ENCODE measurements at regions not wholly inside any gene's neighbourhood (a gene's known extent, or its start where the extent isn't known, plus 50 kb on each side); places are given as distances from the start of the nearest gene placed in this dataset.
A peak's percentile ranks its signal among the peaks of the same experiment; 100 is the strongest.
"Not testable (repeated sequence)": the region's sequence is repeated elsewhere in the genome, so short reads cannot be mapped to it uniquely, and the experiment has no call there.

DNA sequence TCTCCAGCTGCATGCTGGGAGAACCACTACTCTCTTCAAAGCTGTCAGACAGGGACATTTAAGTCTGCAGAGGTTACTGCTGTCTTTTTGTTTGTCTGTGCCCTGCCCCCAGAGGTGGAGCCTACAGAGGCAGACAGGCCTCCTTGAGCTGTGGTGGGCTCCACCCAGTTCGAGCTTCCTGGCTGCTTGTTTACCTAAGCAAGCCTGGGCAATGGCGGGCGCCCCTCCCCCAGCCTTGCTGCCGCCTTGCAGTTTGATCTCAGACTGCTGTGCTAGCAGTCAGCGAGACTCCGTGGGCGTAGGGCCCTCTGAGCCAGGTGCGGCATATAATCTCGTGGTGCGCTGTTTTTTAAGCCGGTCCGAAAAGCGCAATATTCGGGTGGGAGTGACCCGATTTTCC, 215.0 kb downstream of the STIM2 start:
- not testable (repeated sequence) for DNase-seq (ENCODE audit: low read depth in 4 of 4, low spot score in 3 of 4)

DNA sequence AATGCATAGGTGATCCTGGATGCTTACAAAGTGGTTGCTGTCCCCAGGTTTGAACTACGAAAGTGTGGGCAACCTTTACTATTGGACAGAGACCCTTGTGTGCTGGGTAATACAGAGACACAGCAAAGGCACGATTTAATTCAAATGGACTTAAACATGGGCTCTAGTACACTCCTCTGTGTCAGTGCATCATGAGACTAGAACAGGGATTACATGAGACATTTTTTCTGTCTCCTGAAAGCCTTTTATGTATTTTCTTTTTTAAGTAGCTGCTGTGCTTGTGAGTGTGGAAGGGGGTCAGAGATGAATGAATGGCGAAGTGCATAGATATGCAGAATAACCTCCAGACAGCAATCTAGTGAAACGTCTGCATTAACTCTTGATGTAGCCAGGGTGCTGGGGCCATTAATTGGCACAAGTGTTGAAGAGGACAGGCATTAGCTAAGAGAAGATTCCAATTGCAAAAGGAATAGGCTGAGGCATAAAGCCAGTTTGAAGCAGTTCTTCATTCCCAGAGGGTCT, 218.4 kb downstream of the STIM2 start:
- no peak for DNase-seq (ENCODE audit: low read depth in 4 of 4, low spot score in 3 of 4)

DNA sequence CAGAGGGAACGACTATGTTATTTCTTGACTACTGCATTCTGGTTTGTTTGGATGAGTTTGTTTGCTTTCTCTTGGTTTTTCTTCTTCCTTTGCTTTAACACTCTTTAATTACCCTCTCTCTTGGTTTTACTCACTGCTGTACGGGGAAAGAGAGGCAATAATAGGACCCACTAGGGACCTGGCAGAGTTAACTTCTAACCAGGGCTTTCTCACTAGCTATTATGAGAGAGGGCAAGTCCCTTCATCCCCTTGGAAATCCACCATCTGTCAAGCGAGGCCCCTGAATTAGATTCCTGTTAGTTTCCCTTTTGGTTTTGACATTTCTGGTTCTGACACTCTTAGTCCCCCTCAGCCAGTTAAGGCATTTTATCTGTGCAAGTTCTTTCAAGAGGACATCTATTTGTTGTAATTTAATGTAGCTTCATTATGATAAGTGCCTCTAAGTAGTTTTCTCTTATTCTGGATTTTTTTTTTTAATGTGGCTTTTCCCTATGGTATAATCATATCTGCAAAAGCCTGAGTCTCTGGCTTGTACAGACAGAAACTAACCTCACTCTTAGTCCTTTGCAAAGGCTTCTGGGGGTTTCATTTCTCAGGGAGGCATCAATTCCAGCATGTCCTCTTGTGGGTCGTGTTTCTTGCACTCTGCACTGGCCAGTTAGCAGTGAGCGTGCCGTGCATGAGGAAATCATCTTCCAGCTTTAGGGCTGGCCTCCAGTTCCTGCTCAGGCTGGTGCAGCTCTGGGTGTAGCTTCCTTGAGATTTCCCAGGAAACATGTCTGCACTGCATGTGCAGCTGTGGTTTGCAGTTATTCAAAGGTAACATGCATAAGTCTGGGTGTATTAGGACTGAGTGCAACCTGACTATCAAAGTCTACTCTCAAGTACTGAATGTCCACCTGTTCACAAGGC, 221.3 kb downstream of the STIM2 start:
- DNase-seq (ENCODE audit: low read depth in 4 of 4, low spot score in 3 of 4) = no peak

- DNase-seq (ENCODE audit: low read depth in 4 of 4, low spot score in 3 of 4) = no peak
These were observed 222.1 kb downstream of the STIM2 start for GRCh38 chr4:27082776-27083175.

- peak in 1 of 4 donors; percentile 14 for DNase-seq (ENCODE audit: low read depth in 4 of 4, low spot score in 3 of 4)
These were observed 224.2 kb downstream of the STIM2 start for GRCh38 chr4:27084685-27085361.

- no peak for DNase-seq (ENCODE audit: low read depth in 4 of 4, low spot score in 3 of 4)
These were observed 224.8 kb downstream of the STIM2 start for GRCh38 chr4:27085396-27085795.

- no peak for DNase-seq (ENCODE audit: low read depth in 4 of 4, low spot score in 3 of 4)
These were observed 226.8 kb downstream of the STIM2 start for GRCh38 chr4:27087306-27088045.

DNA sequence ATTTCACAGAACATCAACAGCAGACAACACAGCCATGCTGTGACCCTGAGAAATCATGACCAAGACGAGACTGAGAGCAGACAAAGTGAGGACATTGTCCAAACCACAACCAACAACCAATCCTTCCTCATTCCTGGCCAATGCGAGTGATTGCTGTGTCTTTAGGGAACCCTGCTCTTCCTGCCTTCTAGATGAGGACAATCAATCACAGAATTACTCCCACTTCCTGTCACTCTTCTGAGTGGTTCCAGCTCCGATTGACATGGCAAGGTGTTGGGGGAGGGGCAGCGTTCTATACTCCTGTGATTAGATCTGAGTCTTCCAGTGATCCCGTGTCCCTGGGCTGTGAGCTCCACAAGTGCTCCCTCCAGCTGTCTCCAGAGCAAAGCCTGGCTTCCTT, 227.8 kb downstream of the STIM2 start:
- no peak for DNase-seq (ENCODE audit: low read depth in 4 of 4, low spot score in 3 of 4)

- DNase-seq (ENCODE audit: low read depth in 4 of 4, low spot score in 3 of 4) = no peak
These were observed 228.5 kb downstream of the STIM2 start for GRCh38 chr4:27089186-27089585.

DNA sequence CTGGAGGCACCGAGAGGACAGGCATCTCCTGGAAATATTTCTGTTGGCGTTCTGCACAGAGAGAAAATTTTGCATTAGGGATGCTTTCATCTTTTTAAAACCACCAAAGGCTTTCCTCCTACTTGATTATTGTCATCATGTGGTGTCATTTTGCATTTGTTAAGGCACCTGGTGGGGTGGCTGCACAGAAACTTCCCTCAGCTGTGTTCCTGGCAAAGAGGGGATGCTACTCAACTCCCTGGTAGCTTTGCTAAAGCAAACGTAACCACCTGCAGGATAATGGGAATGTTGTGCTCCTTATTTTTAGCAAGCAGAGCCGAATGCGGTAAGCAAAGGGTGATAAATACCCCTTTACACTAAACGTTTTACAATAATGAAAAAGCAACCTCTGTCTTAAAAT, 229.8 kb downstream of the STIM2 start:
- DNase-seq (ENCODE audit: low read depth in 4 of 4, low spot score in 3 of 4) = no peak

DNA sequence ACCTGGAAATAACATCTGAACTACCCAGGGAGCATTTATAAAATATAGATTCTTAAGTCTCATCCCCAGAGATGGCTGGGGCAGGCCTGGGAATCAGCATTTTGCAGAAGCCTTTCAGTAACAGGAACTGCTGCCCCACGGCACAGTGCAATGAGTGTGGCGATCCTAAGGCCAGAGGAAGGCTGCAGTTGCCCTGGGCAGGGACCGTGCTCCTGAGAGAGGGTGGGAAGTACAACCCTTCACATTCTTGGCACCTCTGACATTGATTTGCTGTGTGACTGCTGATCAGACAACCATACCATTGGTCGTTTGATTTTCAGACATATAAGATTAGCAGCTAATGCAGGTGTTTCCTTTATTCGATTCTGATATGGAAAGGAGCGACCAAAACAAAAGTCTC, 233.6 kb downstream of the STIM2 start:
- no peak for DNase-seq (ENCODE audit: low read depth in 4 of 4, low spot score in 3 of 4)

DNA sequence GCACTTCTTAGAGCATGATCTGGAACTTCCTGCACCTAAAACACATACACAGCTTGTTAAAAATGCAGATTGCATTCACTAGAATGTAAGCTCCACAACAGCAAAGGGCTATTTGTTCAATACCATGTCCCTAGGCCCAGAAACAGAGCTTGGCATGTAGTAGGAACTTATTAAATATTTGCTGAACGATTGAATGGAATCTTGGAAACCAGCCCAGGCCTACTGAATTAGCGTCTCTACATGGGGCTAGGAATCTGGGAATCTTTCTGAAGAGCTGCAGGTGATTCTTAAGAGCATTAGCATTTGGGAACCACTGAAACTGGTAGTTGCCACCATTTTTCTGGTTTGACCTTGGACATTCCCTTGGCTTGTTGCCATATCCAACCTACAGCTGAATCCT, 234.1 kb downstream of the STIM2 start:
- no peak for DNase-seq (ENCODE audit: low read depth in 4 of 4, low spot score in 3 of 4)

DNA sequence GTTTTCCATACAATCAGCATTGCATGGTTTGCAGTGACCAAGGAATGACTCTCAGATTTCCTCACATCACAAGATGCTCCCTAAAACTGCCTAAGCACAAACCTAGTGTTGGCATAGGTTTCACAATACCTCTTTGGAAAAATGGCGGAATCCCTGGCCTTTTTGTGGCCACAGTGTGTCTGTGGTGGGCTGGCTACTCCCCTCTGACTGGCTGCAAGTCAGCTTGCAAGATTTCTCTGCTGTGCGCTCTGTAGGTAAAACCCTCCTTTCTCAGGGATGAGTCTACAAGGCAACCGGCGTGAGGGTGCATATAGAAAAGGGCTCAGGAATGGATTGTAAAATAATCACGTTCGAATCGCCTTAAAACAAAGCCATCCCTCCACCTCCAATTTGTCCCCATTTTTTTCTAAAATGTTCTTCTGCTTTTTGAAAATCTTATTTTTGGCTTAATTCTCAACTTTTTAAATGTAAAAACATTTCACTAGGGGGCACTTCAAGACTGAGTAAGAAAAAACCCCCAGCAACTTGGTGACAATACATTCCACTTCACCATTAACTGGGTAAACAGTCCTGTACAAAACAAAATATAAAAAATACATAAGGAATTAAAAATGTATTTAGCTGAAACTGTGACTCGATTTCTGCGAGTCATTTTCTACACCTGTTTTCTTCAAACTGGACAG, 235.6 kb downstream of the STIM2 start:
- DNase-seq (ENCODE audit: low read depth in 4 of 4, low spot score in 3 of 4) = no peak

DNA sequence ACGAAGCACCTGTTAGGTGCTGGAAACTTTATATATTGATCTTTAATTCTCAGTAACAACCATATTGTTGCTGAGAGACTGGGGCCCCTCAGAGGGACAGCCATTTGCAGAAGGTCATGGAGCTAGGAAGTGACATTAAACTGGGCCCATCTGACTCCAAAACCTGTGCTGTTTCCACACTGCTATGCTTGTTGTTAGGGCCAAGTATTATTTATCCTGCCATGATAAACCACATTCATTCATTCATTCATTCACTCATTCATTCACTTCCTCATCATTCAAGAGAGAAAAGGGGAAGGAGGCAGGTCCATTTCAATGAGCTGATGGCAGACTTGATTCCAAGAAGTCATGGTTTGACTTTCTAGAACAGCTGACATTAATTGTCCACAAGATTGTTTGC, 237.4 kb downstream of the STIM2 start:
- DNase-seq (ENCODE audit: low read depth in 4 of 4, low spot score in 3 of 4) = no peak

GRCh38 chr4:27100713-27101112, 240.1 kb downstream of the STIM2 start:
- DNase-seq (ENCODE audit: low read depth in 4 of 4, low spot score in 3 of 4) = no peak

DNA sequence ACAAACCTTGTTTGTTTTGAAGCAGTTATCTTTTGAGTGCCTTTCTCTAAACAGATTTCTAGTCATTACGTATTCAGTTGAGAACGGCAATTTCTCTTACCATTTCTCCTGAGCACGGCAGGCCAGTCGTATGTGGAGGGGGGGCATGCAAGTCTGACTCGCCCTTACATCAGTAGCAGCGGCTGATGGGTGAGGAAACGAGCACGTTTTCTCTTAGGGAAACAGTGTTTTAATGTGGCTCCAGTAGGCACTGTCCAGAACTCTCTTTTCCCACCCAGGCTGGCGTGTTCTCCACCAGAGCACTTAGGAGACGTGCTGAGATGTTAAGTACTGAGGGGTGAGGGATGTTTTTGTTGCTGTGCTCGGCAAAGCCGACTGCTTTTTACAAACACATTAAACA, 240.5 kb downstream of the STIM2 start:
- no peak for DNase-seq (ENCODE audit: low read depth in 4 of 4, low spot score in 3 of 4)

DNA sequence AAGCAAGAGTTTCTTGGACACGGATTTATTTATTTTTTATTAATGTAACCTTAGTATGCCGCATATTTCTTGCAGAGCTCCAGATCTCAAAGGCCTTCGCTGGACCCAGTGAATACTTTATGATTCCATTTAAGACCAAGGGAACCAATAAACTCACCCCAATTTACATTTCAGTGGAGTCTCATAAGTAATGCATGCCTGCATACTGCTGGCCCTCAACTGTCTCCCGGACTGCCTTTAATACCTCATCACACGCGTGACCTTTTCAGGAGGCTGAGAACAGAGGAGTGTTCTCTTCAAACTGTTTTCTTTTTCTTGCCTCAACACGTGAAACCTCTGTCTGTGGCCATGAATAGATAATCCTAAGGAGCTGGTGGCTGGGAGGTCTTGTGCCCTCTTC, 240.9 kb downstream of the STIM2 start:
- DNase-seq (ENCODE audit: low read depth in 4 of 4, low spot score in 3 of 4) = no peak

- no peak for DNase-seq (ENCODE audit: low read depth in 4 of 4, low spot score in 3 of 4)
These were observed 251.0 kb downstream of the STIM2 start for GRCh38 chr4:27111627-27112026.

DNA sequence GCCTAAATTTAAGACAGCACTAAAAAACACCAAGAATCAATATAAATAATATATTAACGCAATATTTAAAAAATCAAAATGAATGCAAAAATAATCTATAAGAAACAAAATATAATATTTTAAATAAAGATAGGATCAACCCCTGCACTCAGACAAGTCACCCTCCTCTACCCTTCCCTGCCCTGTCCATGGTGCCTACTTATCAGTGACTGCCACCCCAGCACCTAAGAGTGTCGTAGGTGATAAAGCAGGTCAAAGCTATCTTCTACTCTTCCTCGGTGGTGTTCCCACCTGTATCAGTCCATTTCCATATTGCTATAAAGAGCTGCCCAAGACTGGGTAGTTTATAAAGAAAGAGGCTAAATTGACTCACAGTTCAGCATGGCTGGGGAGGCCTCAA, 251.9 kb downstream of the STIM2 start:
- DNase-seq (ENCODE audit: low read depth in 4 of 4, low spot score in 3 of 4) = no peak

DNA sequence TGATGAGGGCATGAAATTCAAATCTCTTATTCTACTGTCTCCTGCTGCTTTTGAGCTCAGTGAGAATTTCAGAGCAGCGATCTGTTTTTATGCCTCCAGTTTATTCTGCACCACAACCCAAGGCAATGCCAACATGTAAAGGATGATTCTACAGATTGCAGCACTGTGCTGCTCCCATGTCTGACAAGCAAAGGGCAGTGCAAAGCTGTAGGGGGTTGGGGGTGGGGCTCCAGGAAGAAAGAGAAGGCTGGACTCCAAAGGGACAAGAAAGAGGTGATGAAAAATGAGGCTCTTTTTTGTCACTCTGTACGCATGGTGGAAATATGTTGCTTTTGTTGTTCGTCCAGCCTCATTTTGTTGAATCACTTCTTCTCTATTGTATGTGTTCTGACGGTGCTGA, 254.6 kb downstream of the STIM2 start:
- no peak for DNase-seq (ENCODE audit: low read depth in 4 of 4, low spot score in 3 of 4)

DNA sequence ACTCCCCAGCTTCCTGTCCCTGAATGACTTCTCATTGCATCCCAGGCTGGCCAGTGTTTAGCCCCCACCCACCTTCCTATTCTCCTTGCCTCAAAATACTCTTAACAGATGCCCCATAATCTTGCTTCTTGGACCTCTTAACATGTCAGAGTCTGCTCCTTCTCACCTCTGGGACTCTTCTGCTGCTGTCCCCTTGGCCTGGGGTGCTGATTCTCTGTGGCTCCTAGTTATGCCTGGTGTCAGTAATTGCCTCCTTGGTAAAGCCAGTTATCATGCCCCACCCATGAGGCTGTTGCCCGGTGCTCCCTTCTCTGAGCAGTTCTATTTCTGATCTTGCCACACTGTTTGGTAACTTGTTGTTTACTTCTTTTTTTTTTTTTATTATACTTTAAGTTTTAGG, 256.8 kb downstream of the STIM2 start:
- no peak for DNase-seq (ENCODE audit: low read depth in 4 of 4, low spot score in 3 of 4)
